ENCODE measurements at regions not wholly inside any gene's neighbourhood (a gene's known extent, or its start where the extent isn't known, plus 50 kb on each side); places are given as distances from the start of the nearest gene placed in this dataset.
A peak's percentile ranks its signal among the peaks of the same experiment; 100 is the strongest.
"Not testable (repeated sequence)": the region's sequence is repeated elsewhere in the genome, so short reads cannot be mapped to it uniquely, and the experiment has no call there.

- H3K27ac ChIP-seq: no peak overlapping the region
- intact Hi-C loops (cut with DNase I): loop anchor here (5.0 kb wide), 1 partner anchor 132 kb away; no protein-coding TSS in a partner anchor
- no peaks in the 10 kb centered on the region for H3K9me3 ChIP-seq
- 9% methylated on average over 1 of the region's 1 CpG for WGBS, 2 donors
- no peak overlapping the region for H3K4me3 ChIP-seq (replicated peaks in 1 of 3)
- peak; percentile 79 to 81 for DNase-seq
- no peak for TF ChIP-seq POLR2A (IDR thresholded peaks at IDR 0.05)
- TF ChIP-seq CTCF (IDR thresholded peaks at IDR 0.05): peak; percentile 27 to 91 (median 74)
- no peaks in the 10 kb centered on the region for H3K27me3 ChIP-seq
- H3K36me3 ChIP-seq: no peaks in the 10 kb centered on the region
- H3K4me1 ChIP-seq: peaks cover 0 to 25% of the 10 kb centered on the region in 2 donors
Observed at GRCh38 chr11:13210424-13210823, 67.2 kb upstream of the BMAL1 start.

GRCh38 chr11:13214276-13214675, 63.3 kb upstream of the BMAL1 start:
- no peaks in the 10 kb centered on the region for H3K27me3 ChIP-seq
- intact Hi-C loops (cut with DNase I): loop anchor here (5.0 kb wide), 1 partner anchor 128 kb away; no protein-coding TSS in a partner anchor
- no peak for TF ChIP-seq POLR2A (IDR thresholded peaks at IDR 0.05)
- TF ChIP-seq CTCF (IDR thresholded peaks at IDR 0.05): no peak

DNA sequence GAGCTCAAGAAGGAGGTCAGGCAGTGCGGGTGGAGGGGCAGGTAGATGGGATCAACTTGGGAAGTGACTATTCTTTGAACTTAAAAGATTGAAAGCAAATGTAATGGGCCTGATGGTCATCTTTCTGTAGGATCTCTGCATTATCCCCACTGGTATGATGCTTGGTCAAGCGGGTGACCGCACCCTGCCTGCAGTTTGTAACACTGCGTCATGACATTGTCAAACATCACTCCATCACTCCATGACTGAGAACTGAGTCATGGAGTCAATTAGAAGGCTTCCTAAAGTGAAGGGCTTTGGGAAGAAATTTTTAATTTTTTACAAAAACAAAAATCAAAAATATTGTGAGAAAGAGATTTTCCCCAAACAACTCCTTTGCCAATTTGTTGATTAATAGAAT, 62.4 kb upstream of the BMAL1 start:
- no peaks in the 10 kb centered on the region for H3K27me3 ChIP-seq
- no peaks in the 10 kb centered on the region for H3K9me3 ChIP-seq
- intact Hi-C loops (cut with DNase I): no loop called here
- TF ChIP-seq POLR2A (IDR thresholded peaks at IDR 0.05): no peak
- TF ChIP-seq CTCF (IDR thresholded peaks at IDR 0.05): no peak
- no peak for DNase-seq
- no peak overlapping the region for H3K4me3 ChIP-seq (replicated peaks in 1 of 3)
- no peaks in the 10 kb centered on the region for H3K36me3 ChIP-seq
- H3K27ac ChIP-seq: no peak overlapping the region
- 97 to 98% methylated on average over 4 of the region's 4 CpGs for WGBS, 2 donors
- peaks cover 0 to 24% of the 10 kb centered on the region in 2 donors for H3K4me1 ChIP-seq

More at GRCh38 chr11:13214276-13214675, 63.3 kb upstream of the BMAL1 start:
- Histone ChIP-seq H3K4me3 (replicated peaks in 1 of 3) (no peak overlapping the region), H3K27ac (no peak overlapping the region), H3K9me3 (no peaks in the 10 kb centered on the region), H3K4me1 (peaks cover 0 to 24% of the 10 kb centered on the region in 2 donors), H3K36me3 (no peaks in the 10 kb centered on the region)
- WGBS, 2 donors: 48 to 61% methylated on average over 5 of the region's 5 CpGs
- no peak for DNase-seq

DNA sequence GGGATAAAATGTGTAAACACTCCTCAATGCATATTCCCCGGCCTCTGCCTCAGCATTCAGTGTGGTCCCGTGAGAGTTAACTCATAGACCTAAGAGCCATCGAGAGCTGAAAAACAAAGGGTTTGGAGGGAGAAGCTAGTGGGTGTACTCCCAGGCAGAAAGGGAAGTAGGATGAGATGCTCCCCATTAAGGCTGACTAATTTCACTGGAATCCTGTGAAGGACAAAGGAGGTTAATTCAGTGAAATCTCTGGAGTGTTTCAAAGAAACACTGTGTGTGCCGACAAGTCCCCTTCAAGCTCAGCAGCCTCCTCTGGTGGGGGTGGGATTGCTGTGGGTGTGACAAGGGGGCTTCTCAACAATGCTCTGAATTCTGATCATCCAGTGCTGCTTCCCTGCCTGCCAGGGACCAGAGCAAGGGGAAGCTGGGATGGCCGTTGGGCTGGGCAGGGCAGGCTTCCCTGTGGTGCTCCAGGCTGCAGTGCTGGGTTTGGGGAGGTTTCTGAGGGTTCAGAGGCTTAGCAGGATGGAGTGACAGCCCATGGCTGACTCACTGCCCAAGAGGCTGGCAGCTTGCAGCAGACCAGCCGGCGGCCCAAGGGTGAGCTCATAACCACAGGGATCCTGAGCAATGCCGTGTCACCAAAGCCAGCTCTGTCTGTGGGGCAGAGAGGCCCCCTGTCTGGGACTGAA, 61.4 kb upstream of the BMAL1 start:
- Histone ChIP-seq H3K4me3 (replicated peaks in 1 of 3) (no peak overlapping the region), H3K36me3 (no peaks in the 10 kb centered on the region), H3K27ac (no peak overlapping the region), H3K9me3 (no peaks in the 10 kb centered on the region), H3K4me1 (peaks cover 0 to 24% of the 10 kb centered on the region in 2 donors), H3K27me3 (no peaks in the 10 kb centered on the region)
- intact Hi-C loops (cut with DNase I): no loop called here
- DNase-seq: no peak
- TF ChIP-seq CTCF (IDR thresholded peaks at IDR 0.05) (no peak), POLR2A (IDR thresholded peaks at IDR 0.05) (no peak)
- 64 to 71% methylated on average over 5 to 6 of the region's 8 CpGs for WGBS, 2 donors

- H3K27me3 ChIP-seq: no peaks in the 10 kb centered on the region
- H3K4me1 ChIP-seq: peaks cover 0 to 28% of the 10 kb centered on the region in 2 donors
- no peaks in the 10 kb centered on the region for H3K36me3 ChIP-seq
- no peak for DNase-seq
- intact Hi-C loops (cut with DNase I): no loop called here
- TF ChIP-seq POLR2A (IDR thresholded peaks at IDR 0.05) (no peak), CTCF (IDR thresholded peaks at IDR 0.05) (no peak)
- no peaks in the 10 kb centered on the region for H3K9me3 ChIP-seq
- H3K4me3 ChIP-seq (replicated peaks in 1 of 3): no peak overlapping the region
- no peak overlapping the region for H3K27ac ChIP-seq
- 90 to 97% methylated on average over 2 to 3 of the region's 3 CpGs for WGBS, 2 donors
Observed at GRCh38 chr11:13216711-13217075, 60.9 kb upstream of the BMAL1 start.

- intact Hi-C loops (cut with DNase I): not testable (repeated sequence)
Observed at GRCh38 chr11:13218685-13219084, 58.9 kb upstream of the BMAL1 start.

More at GRCh38 chr11:13218685-13219084, 58.9 kb upstream of the BMAL1 start:
- not testable (repeated sequence) for H3K9me3 ChIP-seq; H3K36me3 ChIP-seq; H3K27me3 ChIP-seq; H3K27ac ChIP-seq; DNase-seq; H3K4me3 ChIP-seq (replicated peaks in 1 of 3)
- peaks cover 0 to 43% of the 10 kb centered on the region in 2 donors for H3K4me1 ChIP-seq
- 100% methylated on average over 1 of the region's 1 CpG for whole genome bisulfite sequencing, 2 donors

All from thyroid gland (tissue), 4 donors.